ENCODE measurements at regions not wholly inside any gene's neighbourhood (a gene's known extent, or its start where the extent isn't known, plus 50 kb on each side); places are given as distances from the start of the nearest gene placed in this dataset.

GRCh38 chr10:53025172-53025711 is 252.7 kb upstream of the MBL2 start:
- TF ChIP-seq POLR2A (IDR thresholded peaks at IDR 0.05) = no peak
- TF ChIP-seq CTCF (IDR thresholded peaks at IDR 0.05) = no peak
